GM12878 (cell line): ENCODE measurements at regions not wholly inside any gene's neighbourhood (a gene's known extent, or its start where the extent isn't known, plus 50 kb on each side); places are given as distances from the start of the nearest gene placed in this dataset.

Experiments used
- ATAC-seq: fragments of 200-7000 bp; cut with Tn5 transposase; 3 replicates; pipeline ENCODE4 v1.9.1; 2020; ENCODE audit warnings: mild to moderate bottlenecking, moderate library complexity
- BruUV-seq: library from RNA; stranded (reverse); fragments of 400-500 nt; replicated peaks from 2 replicates; lab custom pipeline; 2021; lab: Mats Ljungman, UMichigan
- CTCF ChIA-PET: fragments of 300-600 bp; sonication (Branson Sonifier 250); formaldehyde crosslinking; extraction: SDS; loops from one replicate; lab custom pipeline; 2021; ENCODE audit warnings: inconsistent platforms; lab: Yijun Ruan, JAX
- POLR2A ChIA-PET: fragments of 350-600 bp; formaldehyde crosslinking; extraction: SDS; loops from one replicate; lab custom pipeline; 2021; ENCODE audit warnings: inconsistent platforms; lab: Charles Lee
- RAD21 ChIA-PET: fragments of 300-600 bp; sonication (Branson Sonifier 250); formaldehyde crosslinking; loops from one replicate; lab custom pipeline; 2023; ENCODE audit warnings: antibody characterized with exemption; ENCODE audit not compliant: unreplicated experiment; lab: Charles Lee
- SMC1A ChIA-PET: fragments of 300-600 bp; sonication (Branson Sonifier 250); formaldehyde crosslinking; loops from one replicate; lab custom pipeline; 2023; ENCODE audit not compliant: unreplicated experiment, uncharacterized antibody; lab: Charles Lee
- DNase-seq: peaks from one replicate; pipeline ENCODE4 v3.0.0-alpha.2; 2011; ENCODE audit warnings: low read depth, low spot score
- FAIRE-seq: peaks from 3 replicates; lab custom pipeline; 2011; peaks lifted over from hg19 to GRCh38; lab: Jason Lieb, UNC
- H2AFZ ChIP-seq: 2 replicates; pipeline ENCODE4 v1.6.0; 2011; ENCODE audit warnings: low read depth, low read length, control low read depth; ENCODE audit not compliant: control insufficient read depth
- H3K27ac ChIP-seq: 2 replicates; pipeline ENCODE4 v1.5.1; 2011; ENCODE audit warnings: control low read depth; ENCODE audit not compliant: control insufficient read depth, insufficient read depth
- H3K27me3 ChIP-seq, 2 experiments: replicated peaks in 1 of 2; 2 replicates each; pipeline versions ENCODE4 v1.6.0 to v1.6.1; 2011; ENCODE audit warnings: low read length in 1 of 2; ENCODE audit not compliant: control insufficient read depth in 2 of 2, insufficient read depth in 2 of 2
- H3K36me3 ChIP-seq, 2 experiments: 2 replicates each; pipeline ENCODE4 v1.5.1; 2011; ENCODE audit warnings: low read length in 1 of 2; ENCODE audit not compliant: control insufficient read depth in 2 of 2, insufficient read depth in 2 of 2
- H3K4me1 ChIP-seq: 2 replicates; pipeline ENCODE4 v1.6.1; 2011; ENCODE audit warnings: mild to moderate bottlenecking, low read length, moderate library complexity, mixed read lengths; ENCODE audit not compliant: control insufficient read depth, insufficient read depth
- H3K4me2 ChIP-seq: 2 replicates; pipeline ENCODE4 v1.6.0; 2011; ENCODE audit warnings: control low read depth; ENCODE audit not compliant: control insufficient read depth, insufficient read depth
- H3K4me3 ChIP-seq: fragments of 200-600 bp; sonication (generic); 2 replicates; pipeline ENCODE4 v1.5.1; 2016
- H3K79me2 ChIP-seq: 2 replicates; pipeline ENCODE4 v1.6.0; 2011; ENCODE audit warnings: low read length; ENCODE audit not compliant: control insufficient read depth, insufficient read depth
- H3K9ac ChIP-seq: 2 replicates; pipeline ENCODE4 v1.8.0; 2011; ENCODE audit warnings: low read length, control low read depth, mixed read lengths; ENCODE audit not compliant: control insufficient read depth, insufficient read depth
- H3K9me3 ChIP-seq: replicated peaks from 3 replicates; pipeline ENCODE4 v1.5.1; 2011; ENCODE audit warnings: mild to moderate bottlenecking, low read length; ENCODE audit not compliant: control insufficient read depth, insufficient read depth
- H4K20me1 ChIP-seq: 2 replicates; pipeline ENCODE4 v1.6.0; 2011; ENCODE audit not compliant: control insufficient read depth, insufficient read depth
- BCLAF1 ChIP-seq: fragments of 450-650 bp; IDR thresholded peaks from 2 replicates; pipeline ENCODE4 v1.6.1; 2017; ENCODE audit warnings: antibody characterized with exemption, mild to moderate bottlenecking, moderate library complexity
- DPF2 ChIP-seq: fragments of 450-650 bp; IDR thresholded peaks from 2 replicates; pipeline ENCODE4 v1.6.1; 2017; ENCODE audit warnings: mild to moderate bottlenecking
- E2F4 ChIP-seq: IDR thresholded peaks from 2 replicates; pipeline ENCODE4 v1.6.1; 2012; ENCODE audit warnings: low read depth, low read length, improper control_type of control experiment
- EGR1 ChIP-seq, 2 experiments: IDR thresholded peaks; 1 replicate in 1 of 2; 2 replicates in 1 of 2; pipeline ENCODE4 v1.6.1; 2011 to 2012; ENCODE audit warnings: low read depth in 2 of 2, low read length in 2 of 2, borderline replicate concordance in 1 of 2, mild to moderate bottlenecking in 1 of 2, moderate library complexity in 1 of 2
- FOXM1 ChIP-seq: IDR thresholded peaks from 2 replicates; pipeline ENCODE4 v1.6.1; 2012; ENCODE audit warnings: low read depth, mild to moderate bottlenecking, inconsistent platforms, low read length, moderate library complexity
- MTA3 ChIP-seq: IDR thresholded peaks from 2 replicates; pipeline ENCODE4 v1.6.1; 2012; ENCODE audit warnings: low read length, inconsistent platforms, borderline replicate concordance
- PBX3 ChIP-seq: IDR thresholded peaks from 2 replicates; pipeline ENCODE4 v1.6.1; 2011; ENCODE audit warnings: mild to moderate bottlenecking, low read depth, low read length, moderate library complexity; ENCODE audit not compliant: insufficient replicate concordance
- PML ChIP-seq: IDR thresholded peaks from 2 replicates; pipeline ENCODE4 v1.6.1; 2012; ENCODE audit warnings: low read length, inconsistent platforms
- RAD51 ChIP-seq: fragments of 450-650 bp; IDR thresholded peaks from 2 replicates; pipeline ENCODE4 v1.6.1; 2016; ENCODE audit warnings: moderate library complexity, mild to moderate bottlenecking, inconsistent platforms
- USF1 ChIP-seq: IDR thresholded peaks from 2 replicates; pipeline ENCODE4 v1.6.1; 2011; ENCODE audit warnings: borderline replicate concordance, low read depth, mild to moderate bottlenecking, moderate library complexity, mixed read lengths, low read length; ENCODE audit not compliant: insufficient read depth; ENCODE audit errors: extremely low read length
- ZNF217 ChIP-seq: fragments of 450-650 bp; IDR thresholded peaks from 2 replicates; pipeline ENCODE4 v1.6.1; 2017; ENCODE audit warnings: antibody characterized with exemption, mild to moderate bottlenecking
- WGBS: methylation state at CpG from one replicate; pipeline ENCODE4 v1.1.6; 2016; ENCODE audit warnings: low lambda C conversion rate; ENCODE audit not compliant: insufficient replicate concordance, insufficient coverage; ENCODE audit errors: missing lambda C conversion rate; 5-methylcytosine and 5-hydroxymethylcytosine counted together
- in situ Hi-C: fragments of 300-500 bp; cut with MboI; formaldehyde crosslinking; loops from 9 replicates; pipeline ENCODE4 v1.14.3; 2018; ENCODE audit warnings: mixed read lengths
- intact Hi-C: fragments of 100-400 bp; cut with micrococcal nuclease; formaldehyde crosslinking; loops from one replicate; pipeline ENCODE4 v1.14.2; 2022; ENCODE audit not compliant: unreplicated experiment

- FAIRE-seq (no peak), DNase-seq (no peak), ATAC-seq (no peak)
- H3K4me3 ChIP-seq = no peak overlapping the region
- RAD21 ChIA-PET = no interaction called here
- no peaks in the 10 kb centered on the region for H3K79me2 ChIP-seq
- in situ Hi-C loops = no loop called here
- 13% methylated on average over 2 of the region's 2 CpGs for WGBS
- no peak overlapping the region for H3K4me2 ChIP-seq
- H3K27ac ChIP-seq = no peak overlapping the region
- H4K20me1 ChIP-seq = no peaks in the 10 kb centered on the region
- no peaks in the 10 kb centered on the region for H3K27me3 ChIP-seq
- no peak overlapping the region for H3K9ac ChIP-seq
- intact Hi-C loops = no loop called here
- SMC1A ChIA-PET = no interaction called here
- CTCF ChIA-PET = no interaction called here
- no peaks in the 10 kb centered on the region for H3K36me3 ChIP-seq
- no peaks in the 10 kb centered on the region for H3K4me1 ChIP-seq
- no peaks in the 10 kb centered on the region for H3K9me3 ChIP-seq
- BruUV-seq = no TSS peak
- H2AFZ ChIP-seq = no peak overlapping the region
- TF ChIP-seq ZNF217 (no peak), EGR1 (IDR thresholded peaks at IDR 0.05; ENCODE audit: borderline replicate concordance in 1 of 2, low read depth in 2 of 2, low read length in 2 of 2) (no peak), FOXM1 (no peak), MTA3 (no peak), PML (no peak), PBX3 (no peak), E2F4 (no peak), DPF2 (no peak), RAD51 (no peak), BCLAF1 (no peak), USF1 (no peak)
- TF ChIP-seq, all 136 proteins: peak for 0
- POLR2A ChIA-PET = no interaction called here
Observed at GRCh38 chrX:34382416-34382815, 250.3 kb upstream of the FAM47A start.
